Neural cell (in vitro differentiated cells): ENCODE measurements at regions not wholly inside any gene's neighbourhood (a gene's known extent, or its start where the extent isn't known, plus 50 kb on each side); places are given as distances from the start of the nearest gene placed in this dataset.

Experiments
- H2AFZ ChIP-seq: fragments of 200-600, 300-800 bp; sonication (generic), shearing (Covaris generic); 2 replicates; pipeline ENCODE4 v1.6.0; 2014; ENCODE audit warnings: low read depth, mild to moderate bottlenecking, antibody characterized with exemption, low read length, moderate library complexity
- H3F3A ChIP-seq: fragments of 200-600 bp; shearing (Covaris generic); 2 replicates; pipeline ENCODE4 v1.6.1; 2016; ENCODE audit warnings: mild to moderate bottlenecking, moderate library complexity, mixed read lengths, antibody characterized with exemption, low read length; ENCODE audit not compliant: insufficient read depth, poor library complexity, severe bottlenecking
- H3K27ac ChIP-seq: fragments of 200-600, 300-800 bp; sonication (generic), shearing (Covaris generic); 2 replicates; pipeline ENCODE4 v1.5.1; 2014; ENCODE audit warnings: mild to moderate bottlenecking, low read length, moderate library complexity
- H3K27me3 ChIP-seq: fragments of 300-800, 200-600 bp; sonication (generic), shearing (Covaris generic); 2 replicates; pipeline ENCODE4 v1.6.0; 2014; ENCODE audit warnings: mild to moderate bottlenecking, low read depth, low read length, moderate library complexity; ENCODE audit not compliant: insufficient read depth
- H3K36me3 ChIP-seq: fragments of 300-800, 200-600 bp; sonication (generic), shearing (Covaris generic); 2 replicates; pipeline ENCODE4 v1.5.1; 2014; ENCODE audit warnings: mild to moderate bottlenecking, antibody characterized with exemption, low read length, moderate library complexity; ENCODE audit not compliant: insufficient read depth
- H3K4me2 ChIP-seq: fragments of 300-800, 200-600 bp; sonication (generic), shearing (Covaris generic); 2 replicates; pipeline ENCODE4 v1.6.0; 2014; ENCODE audit warnings: mild to moderate bottlenecking, low read length
- H3K4me3 ChIP-seq: fragments of 300-800, 200-600 bp; sonication (generic), shearing (Covaris generic); 2 replicates; pipeline ENCODE4 v1.5.1; 2014; ENCODE audit warnings: mild to moderate bottlenecking, low read length, moderate library complexity
- H3K79me2 ChIP-seq: fragments of 200-600 bp; shearing (Covaris generic); replicated peaks from 2 replicates; pipeline ENCODE4 v1.6.0; 2014; ENCODE audit warnings: mild to moderate bottlenecking, low read length, moderate library complexity; ENCODE audit not compliant: insufficient read depth
- H3K9ac ChIP-seq: fragments of 300-800, 200-600 bp; sonication (generic), shearing (Covaris generic); 2 replicates; pipeline ENCODE4 v1.6.1; 2016; ENCODE audit warnings: mild to moderate bottlenecking, low read length, mixed read lengths
- H3K9me2 ChIP-seq: fragments of 200-600 bp; shearing (Covaris generic); 2 replicates; pipeline ENCODE4 v1.6.1; 2016; ENCODE audit warnings: mild to moderate bottlenecking, low read length, mixed read lengths; ENCODE audit not compliant: insufficient read depth
- H3K9me3 ChIP-seq: fragments of 200-600, 300-800 bp; sonication (generic), shearing (Covaris generic); 2 replicates; pipeline ENCODE4 v1.6.1; 2016; ENCODE audit warnings: mild to moderate bottlenecking, mixed run types, low read length, moderate library complexity, mixed read lengths
- H4K20me1 ChIP-seq: fragments of 200-600 bp; shearing (Covaris generic); 2 replicates; pipeline ENCODE4 v1.6.1; 2016; ENCODE audit warnings: mild to moderate bottlenecking, mixed run types; ENCODE audit not compliant: insufficient read depth
- EP300 ChIP-seq: fragments of 450-650 bp; conservative IDR thresholded peaks from 2 replicates; pipeline ENCODE4 v1.6.1; 2014; ENCODE audit warnings: antibody characterized with exemption, mild to moderate bottlenecking, moderate library complexity; ENCODE audit not compliant: poor library complexity, severe bottlenecking
- EZH2 ChIP-seq: fragments of 200-600, 300-800 bp; shearing (Covaris generic), sonication (generic); IDR thresholded peaks from 2 replicates; pipeline ENCODE4 v1.6.1; 2014; ENCODE audit warnings: antibody characterized with exemption, low read length, borderline replicate concordance, mild to moderate bottlenecking; ENCODE audit not compliant: insufficient read depth, poor library complexity, severe bottlenecking
- MXI1 ChIP-seq: fragments of 450-650 bp; conservative IDR thresholded peaks from 2 replicates; pipeline ENCODE4 v1.6.1; 2014; ENCODE audit warnings: antibody characterized with exemption, mild to moderate bottlenecking; ENCODE audit not compliant: poor library complexity, severe bottlenecking
- POLR2AphosphoS5 ChIP-seq: IDR thresholded peaks from 2 replicates; pipeline ENCODE4 v1.6.1; 2012
- RAD21 ChIP-seq: fragments of 450-650 bp; conservative IDR thresholded peaks from 2 replicates; pipeline ENCODE4 v1.6.1; 2014; ENCODE audit warnings: antibody characterized with exemption, mild to moderate bottlenecking, moderate library complexity
- SMC3 ChIP-seq: fragments of 450-650 bp; conservative IDR thresholded peaks from 2 replicates; pipeline ENCODE4 v1.6.1; 2014; ENCODE audit warnings: antibody characterized with exemption, mild to moderate bottlenecking, moderate library complexity; ENCODE audit not compliant: poor library complexity
- TAF1 ChIP-seq: IDR thresholded peaks from 2 replicates; pipeline ENCODE4 v1.6.1; 2012; ENCODE audit warnings: low read depth
- TF ChIP-seq, protein P1 (sequence below): IDR thresholded peaks from 2 replicates; pipeline ENCODE4 v1.6.1; 2012; ENCODE audit warnings: borderline replicate concordance
- TF ChIP-seq, protein P2 (sequence below): fragments of 450-650 bp; IDR thresholded peaks from 2 replicates; pipeline ENCODE4 v1.5.1; 2014; ENCODE audit warnings: antibody characterized with exemption, mild to moderate bottlenecking, moderate library complexity; ENCODE audit not compliant: poor library complexity, severe bottlenecking

- Histone ChIP-seq H3K9ac (no peak overlapping the region), H3K4me3 (no peak overlapping the region), H3K27me3 (no peaks in the 10 kb centered on the region), H3K9me2 (no peaks in the 10 kb centered on the region), H3K36me3 (no peaks in the 10 kb centered on the region), H3K79me2 (no peaks in the 10 kb centered on the region), H3K9me3 (no peaks in the 10 kb centered on the region), H4K20me1 (no peaks in the 10 kb centered on the region), H3F3A (no peaks in the 10 kb centered on the region), H2AFZ (no peak overlapping the region), H3K4me2 (no peak overlapping the region), H3K27ac (no peak overlapping the region)
- TF ChIP-seq EP300, result no peak
- no peak for TF ChIP-seq TAF1
- TF ChIP-seq, protein P1, sequence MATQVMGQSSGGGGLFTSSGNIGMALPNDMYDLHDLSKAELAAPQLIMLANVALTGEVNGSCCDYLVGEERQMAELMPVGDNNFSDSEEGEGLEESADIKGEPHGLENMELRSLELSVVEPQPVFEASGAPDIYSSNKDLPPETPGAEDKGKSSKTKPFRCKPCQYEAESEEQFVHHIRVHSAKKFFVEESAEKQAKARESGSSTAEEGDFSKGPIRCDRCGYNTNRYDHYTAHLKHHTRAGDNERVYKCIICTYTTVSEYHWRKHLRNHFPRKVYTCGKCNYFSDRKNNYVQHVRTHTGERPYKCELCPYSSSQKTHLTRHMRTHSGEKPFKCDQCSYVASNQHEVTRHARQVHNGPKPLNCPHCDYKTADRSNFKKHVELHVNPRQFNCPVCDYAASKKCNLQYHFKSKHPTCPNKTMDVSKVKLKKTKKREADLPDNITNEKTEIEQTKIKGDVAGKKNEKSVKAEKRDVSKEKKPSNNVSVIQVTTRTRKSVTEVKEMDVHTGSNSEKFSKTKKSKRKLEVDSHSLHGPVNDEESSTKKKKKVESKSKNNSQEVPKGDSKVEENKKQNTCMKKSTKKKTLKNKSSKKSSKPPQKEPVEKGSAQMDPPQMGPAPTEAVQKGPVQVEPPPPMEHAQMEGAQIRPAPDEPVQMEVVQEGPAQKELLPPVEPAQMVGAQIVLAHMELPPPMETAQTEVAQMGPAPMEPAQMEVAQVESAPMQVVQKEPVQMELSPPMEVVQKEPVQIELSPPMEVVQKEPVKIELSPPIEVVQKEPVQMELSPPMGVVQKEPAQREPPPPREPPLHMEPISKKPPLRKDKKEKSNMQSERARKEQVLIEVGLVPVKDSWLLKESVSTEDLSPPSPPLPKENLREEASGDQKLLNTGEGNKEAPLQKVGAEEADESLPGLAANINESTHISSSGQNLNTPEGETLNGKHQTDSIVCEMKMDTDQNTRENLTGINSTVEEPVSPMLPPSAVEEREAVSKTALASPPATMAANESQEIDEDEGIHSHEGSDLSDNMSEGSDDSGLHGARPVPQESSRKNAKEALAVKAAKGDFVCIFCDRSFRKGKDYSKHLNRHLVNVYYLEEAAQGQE, result no peak
- TF ChIP-seq MXI1, result no peak
- TF ChIP-seq POLR2AphosphoS5, result no peak
- TF ChIP-seq EZH2, result no peak
- TF ChIP-seq SMC3, result no peak
- TF ChIP-seq, protein P2, sequence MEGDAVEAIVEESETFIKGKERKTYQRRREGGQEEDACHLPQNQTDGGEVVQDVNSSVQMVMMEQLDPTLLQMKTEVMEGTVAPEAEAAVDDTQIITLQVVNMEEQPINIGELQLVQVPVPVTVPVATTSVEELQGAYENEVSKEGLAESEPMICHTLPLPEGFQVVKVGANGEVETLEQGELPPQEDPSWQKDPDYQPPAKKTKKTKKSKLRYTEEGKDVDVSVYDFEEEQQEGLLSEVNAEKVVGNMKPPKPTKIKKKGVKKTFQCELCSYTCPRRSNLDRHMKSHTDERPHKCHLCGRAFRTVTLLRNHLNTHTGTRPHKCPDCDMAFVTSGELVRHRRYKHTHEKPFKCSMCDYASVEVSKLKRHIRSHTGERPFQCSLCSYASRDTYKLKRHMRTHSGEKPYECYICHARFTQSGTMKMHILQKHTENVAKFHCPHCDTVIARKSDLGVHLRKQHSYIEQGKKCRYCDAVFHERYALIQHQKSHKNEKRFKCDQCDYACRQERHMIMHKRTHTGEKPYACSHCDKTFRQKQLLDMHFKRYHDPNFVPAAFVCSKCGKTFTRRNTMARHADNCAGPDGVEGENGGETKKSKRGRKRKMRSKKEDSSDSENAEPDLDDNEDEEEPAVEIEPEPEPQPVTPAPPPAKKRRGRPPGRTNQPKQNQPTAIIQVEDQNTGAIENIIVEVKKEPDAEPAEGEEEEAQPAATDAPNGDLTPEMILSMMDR, result no peak
- no peak for TF ChIP-seq RAD21
Observed at GRCh38 chr5:125883223-125883622, 540.0 kb upstream of the GRAMD2B start.

GRCh38 chr5:125888358-125888757 is 534.9 kb upstream of the GRAMD2B start:
- no peaks in the 10 kb centered on the region for H4K20me1 ChIP-seq
- no peaks in the 10 kb centered on the region for H3K9me3 ChIP-seq
- no peaks in the 10 kb centered on the region for H3K9me2 ChIP-seq
- no peak overlapping the region for H3K4me3 ChIP-seq
- no peak overlapping the region for H3K4me2 ChIP-seq
- no peaks in the 10 kb centered on the region for H3K79me2 ChIP-seq
- no peaks in the 10 kb centered on the region for H3F3A ChIP-seq
- H3K9ac ChIP-seq, result no peak overlapping the region
- no peak overlapping the region for H3K27ac ChIP-seq
- no peak overlapping the region for H2AFZ ChIP-seq
- no peaks in the 10 kb centered on the region for H3K27me3 ChIP-seq
- H3K36me3 ChIP-seq, result no peaks in the 10 kb centered on the region
- TF ChIP-seq EZH2 (no peak), POLR2AphosphoS5 (no peak), SMC3 (no peak), TAF1 (no peak), MXI1 (no peak), EP300 (no peak), RAD21 (no peak)
- TF ChIP-seq, protein P1, result no peak
- TF ChIP-seq, protein P2, result no peak
